Hepatocyte (in vitro differentiated cells): ENCODE measurements at regions not wholly inside any gene's neighbourhood (a gene's known extent, or its start where the extent isn't known, plus 50 kb on each side); places are given as distances from the start of the nearest gene placed in this dataset.
A peak's percentile ranks its signal among the peaks of the same experiment; 100 is the strongest.

Experiments used
- DNase-seq: peaks from one replicate; pipeline ENCODE4 v3.0.0-alpha.2; 2016; ENCODE audit warnings: low spot score
- H2AFZ ChIP-seq: fragments of 200-600 bp; sonication (generic); 2 replicates; pipeline ENCODE4 v1.6.0; 2016; ENCODE audit warnings: antibody characterized with exemption, mild to moderate bottlenecking
- H3K27ac ChIP-seq: fragments of 200-600 bp; sonication (generic); 2 replicates; pipeline ENCODE4 v1.5.1; 2016; ENCODE audit warnings: mild to moderate bottlenecking
- H3K27me3 ChIP-seq: fragments of 200-600 bp; sonication (generic); 2 replicates; pipeline ENCODE4 v1.6.1; 2016
- H3K36me3 ChIP-seq: fragments of 200-600 bp; sonication (generic); replicated peaks from 2 replicates; pipeline ENCODE4 v1.5.1; 2016; ENCODE audit warnings: low read depth; ENCODE audit not compliant: insufficient read depth
- H3K4me1 ChIP-seq: fragments of 200-600 bp; sonication (generic); 2 replicates; pipeline ENCODE4 v1.5.1; 2016; ENCODE audit warnings: mild to moderate bottlenecking, moderate library complexity; ENCODE audit not compliant: insufficient read depth
- H3K4me2 ChIP-seq: fragments of 200-600 bp; sonication (generic); 2 replicates; pipeline ENCODE4 v1.6.0; 2016
- H3K4me3 ChIP-seq: fragments of 200-600 bp; sonication (generic); 2 replicates; pipeline ENCODE4 v1.5.1; 2016; ENCODE audit warnings: mild to moderate bottlenecking
- H3K79me2 ChIP-seq: fragments of 200-600 bp; sonication (generic); 2 replicates; pipeline ENCODE4 v1.6.0; 2017; ENCODE audit warnings: mild to moderate bottlenecking
- H3K9me2 ChIP-seq: fragments of 200-600 bp; sonication (generic); replicated peaks from 2 replicates; pipeline ENCODE4 v1.6.0; 2017; ENCODE audit warnings: mild to moderate bottlenecking; ENCODE audit not compliant: insufficient read depth
- H3K9me3 ChIP-seq: fragments of 200-600 bp; sonication (generic); 2 replicates; pipeline ENCODE4 v1.5.1; 2016; ENCODE audit warnings: low read depth, mild to moderate bottlenecking
- H4K20me1 ChIP-seq: fragments of 200-600 bp; sonication (generic); 2 replicates; pipeline ENCODE4 v1.6.0; 2016; ENCODE audit warnings: mild to moderate bottlenecking; ENCODE audit not compliant: insufficient read depth, poor library complexity, severe bottlenecking
- CTCF ChIP-seq: fragments of 200-600 bp; sonication (generic); IDR thresholded peaks from 2 replicates; pipeline ENCODE4 v1.5.1; 2016; ENCODE audit warnings: antibody characterized with exemption, mild to moderate bottlenecking; ENCODE audit not compliant: poor library complexity
- EZH2 ChIP-seq: fragments of 200-600 bp; sonication (generic); IDR thresholded peaks from 2 replicates; pipeline ENCODE4 v1.6.1; 2016; ENCODE audit warnings: antibody characterized with exemption, mild to moderate bottlenecking, borderline replicate concordance
- EZH2phosphoT487 ChIP-seq: fragments of 200-600 bp; sonication (generic); IDR thresholded peaks from one replicate; pipeline ENCODE4 v1.6.1; 2018; ENCODE audit warnings: antibody characterized with exemption, mild to moderate bottlenecking, low read depth, moderate library complexity; ENCODE audit not compliant: unreplicated experiment, severe bottlenecking
- WGBS: methylation state at CpG from one replicate; pipeline ENCODE4 v1.1.6; 2016; ENCODE audit warnings: low lambda C conversion rate; ENCODE audit errors: missing lambda C conversion rate; 5-methylcytosine and 5-hydroxymethylcytosine counted together

GRCh38 chr7:46886669-46887374 is 695.1 kb downstream of the TNS3 start:
- no peak overlapping the region for H2AFZ ChIP-seq
- no peaks in the 10 kb centered on the region for H3K9me2 ChIP-seq

GRCh38 chr7:46885167-46885566 is 696.7 kb downstream of the TNS3 start:
- Histone ChIP-seq H3K9me2 (no peaks in the 10 kb centered on the region), H3K27ac (peak overlapping the region; percentile 30), H3K4me3 (no peak overlapping the region), H3K9me3 (peaks cover 4% of the 10 kb centered on the region), H4K20me1 (no peaks in the 10 kb centered on the region), H3K79me2 (no peaks in the 10 kb centered on the region), H3K4me2 (peak overlapping the region; percentile 26), H3K27me3 (no peaks in the 10 kb centered on the region), H2AFZ (peak overlapping the region; percentile 24), H3K36me3 (no peaks in the 10 kb centered on the region), H3K4me1 (peaks cover 4% of the 10 kb centered on the region)
- WGBS = 39% methylated on average over 5 of the region's 5 CpGs
- TF ChIP-seq CTCF (no peak), EZH2phosphoT487 (no peak), EZH2 (no peak)
- DNase-seq = no peak

More at GRCh38 chr7:46886669-46887374, 695.1 kb downstream of the TNS3 start:
- no peaks in the 10 kb centered on the region for H3K27me3 ChIP-seq
- H3K9me3 ChIP-seq = peaks cover 4% of the 10 kb centered on the region
- no peaks in the 10 kb centered on the region for H3K36me3 ChIP-seq
- H3K4me1 ChIP-seq = peaks cover 4% of the 10 kb centered on the region
- WGBS = 89% methylated on average over 8 of the region's 8 CpGs
- H3K27ac ChIP-seq = no peak overlapping the region
- no peak overlapping the region for H3K4me2 ChIP-seq
- TF ChIP-seq CTCF (no peak), EZH2phosphoT487 (no peak), EZH2 (no peak)
- H3K4me3 ChIP-seq = no peak overlapping the region
- no peaks in the 10 kb centered on the region for H4K20me1 ChIP-seq
- H3K79me2 ChIP-seq = no peaks in the 10 kb centered on the region
- no peak for DNase-seq

- DNase-seq = no peak
- 74% methylated on average over 6 of the region's 6 CpGs for WGBS
- Histone ChIP-seq H3K9me3 (peaks cover 4% of the 10 kb centered on the region), H4K20me1 (no peaks in the 10 kb centered on the region), H3K4me1 (peaks cover 4% of the 10 kb centered on the region), H3K36me3 (no peaks in the 10 kb centered on the region), H3K79me2 (no peaks in the 10 kb centered on the region), H3K4me2 (no peak overlapping the region), H3K4me3 (no peak overlapping the region), H3K9me2 (no peaks in the 10 kb centered on the region), H3K27ac (peak overlapping the region; percentile 58), H3K27me3 (no peaks in the 10 kb centered on the region), H2AFZ (no peak overlapping the region)
- TF ChIP-seq EZH2phosphoT487 (no peak), CTCF (no peak), EZH2 (no peak)
Observed at GRCh38 chr7:46881507-46882127, 700.3 kb downstream of the TNS3 start.
